Thyroid gland (tissue), 4 donors: ENCODE measurements at regions not wholly inside any gene's neighbourhood (a gene's known extent, or its start where the extent isn't known, plus 50 kb on each side); places are given as distances from the start of the nearest gene placed in this dataset.

Source experiments
- POLR2A ChIP-seq, 2 donors: fragments of 450-650 bp; IDR thresholded peaks; one replicate each; pipeline ENCODE4 v1.6.1; 2017; ENCODE audit warnings: antibody characterized with exemption in 2 of 2, mild to moderate bottlenecking in 2 of 2, moderate library complexity in 1 of 2
- TF ChIP-seq, protein P1 (sequence below), 6 experiments: fragments of 200-600 bp in 3 of 6; fragments of 450-650 bp in 3 of 6; sonication (generic) in 3 of 6; IDR thresholded peaks; one replicate each; pipeline ENCODE4 v1.5.1; 2016 to 2019; ENCODE audit warnings: antibody characterized with exemption in 6 of 6, mild to moderate bottlenecking in 2 of 6, inconsistent platforms in 1 of 6, moderate library complexity in 1 of 6

GRCh38 chr4:123046096-123046495 lies 123.7 kb upstream of the NUDT6 start:
- TF ChIP-seq, protein P1, sequence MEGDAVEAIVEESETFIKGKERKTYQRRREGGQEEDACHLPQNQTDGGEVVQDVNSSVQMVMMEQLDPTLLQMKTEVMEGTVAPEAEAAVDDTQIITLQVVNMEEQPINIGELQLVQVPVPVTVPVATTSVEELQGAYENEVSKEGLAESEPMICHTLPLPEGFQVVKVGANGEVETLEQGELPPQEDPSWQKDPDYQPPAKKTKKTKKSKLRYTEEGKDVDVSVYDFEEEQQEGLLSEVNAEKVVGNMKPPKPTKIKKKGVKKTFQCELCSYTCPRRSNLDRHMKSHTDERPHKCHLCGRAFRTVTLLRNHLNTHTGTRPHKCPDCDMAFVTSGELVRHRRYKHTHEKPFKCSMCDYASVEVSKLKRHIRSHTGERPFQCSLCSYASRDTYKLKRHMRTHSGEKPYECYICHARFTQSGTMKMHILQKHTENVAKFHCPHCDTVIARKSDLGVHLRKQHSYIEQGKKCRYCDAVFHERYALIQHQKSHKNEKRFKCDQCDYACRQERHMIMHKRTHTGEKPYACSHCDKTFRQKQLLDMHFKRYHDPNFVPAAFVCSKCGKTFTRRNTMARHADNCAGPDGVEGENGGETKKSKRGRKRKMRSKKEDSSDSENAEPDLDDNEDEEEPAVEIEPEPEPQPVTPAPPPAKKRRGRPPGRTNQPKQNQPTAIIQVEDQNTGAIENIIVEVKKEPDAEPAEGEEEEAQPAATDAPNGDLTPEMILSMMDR (IDR thresholded peaks at IDR 0.05), result no peak
- no peak for TF ChIP-seq POLR2A (IDR thresholded peaks at IDR 0.05)
